Peyer's patch (tissue), 4 donors: ENCODE measurements at regions not wholly inside any gene's neighbourhood (a gene's known extent, or its start where the extent isn't known, plus 50 kb on each side); places are given as distances from the start of the nearest gene placed in this dataset.
"Not testable (repeated sequence)": the region's sequence is repeated elsewhere in the genome, so short reads cannot be mapped to it uniquely, and the experiment has no call there.

ENCODE experiments used
- DNase-seq, 3 donors: peaks; one replicate each; pipeline ENCODE4 v3.0.0-alpha.2; 2017 to 2019
- H3K27ac ChIP-seq, 4 donors: fragments of 200-600 bp; sonication (generic); one replicate each; pipeline ENCODE4 v1.5.1; 2016 to 2019
- H3K27me3 ChIP-seq, 2 donors: fragments of 200-600 bp; sonication (generic); one replicate each; pipeline ENCODE4 v1.5.1; 2019
- H3K36me3 ChIP-seq, 3 donors: fragments of 200-600 bp; sonication (generic); one replicate each; pipeline ENCODE4 v1.5.1; 2016 to 2019
- H3K4me1 ChIP-seq, 4 donors: fragments of 200-600 bp; sonication (generic); one replicate each; pipeline ENCODE4 v1.5.1; 2016 to 2019
- H3K4me3 ChIP-seq, 4 donors: fragments of 200-600 bp; sonication (generic); 1 replicate in 3 of 4; 2 replicates in 1 of 4; pipeline ENCODE4 v1.5.1; 2016 to 2019; ENCODE audit warnings: mild to moderate bottlenecking in 1 of 4
- H3K9me3 ChIP-seq, 4 donors: fragments of 200-600 bp; sonication (generic); one replicate each; pipeline ENCODE4 v1.5.1; 2016 to 2019; ENCODE audit warnings: mild to moderate bottlenecking in 1 of 4
- POLR2A ChIP-seq, 2 donors: fragments of 450-650 bp; IDR thresholded peaks; one replicate each; pipeline ENCODE4 v1.5.1; 2017; ENCODE audit warnings: antibody characterized with exemption in 2 of 2, mild to moderate bottlenecking in 2 of 2, moderate library complexity in 2 of 2
- TF ChIP-seq, protein P1 (sequence below), 6 experiments: fragments of 450-650 bp in 4 of 6; fragments of 200-600 bp in 2 of 6; sonication (generic) in 1 of 6; IDR thresholded peaks; one replicate each; pipeline ENCODE4 v1.5.1; 2017 to 2019; ENCODE audit warnings: antibody characterized with exemption in 6 of 6, mild to moderate bottlenecking in 3 of 6, moderate library complexity in 1 of 6

- TF ChIP-seq, protein P1, sequence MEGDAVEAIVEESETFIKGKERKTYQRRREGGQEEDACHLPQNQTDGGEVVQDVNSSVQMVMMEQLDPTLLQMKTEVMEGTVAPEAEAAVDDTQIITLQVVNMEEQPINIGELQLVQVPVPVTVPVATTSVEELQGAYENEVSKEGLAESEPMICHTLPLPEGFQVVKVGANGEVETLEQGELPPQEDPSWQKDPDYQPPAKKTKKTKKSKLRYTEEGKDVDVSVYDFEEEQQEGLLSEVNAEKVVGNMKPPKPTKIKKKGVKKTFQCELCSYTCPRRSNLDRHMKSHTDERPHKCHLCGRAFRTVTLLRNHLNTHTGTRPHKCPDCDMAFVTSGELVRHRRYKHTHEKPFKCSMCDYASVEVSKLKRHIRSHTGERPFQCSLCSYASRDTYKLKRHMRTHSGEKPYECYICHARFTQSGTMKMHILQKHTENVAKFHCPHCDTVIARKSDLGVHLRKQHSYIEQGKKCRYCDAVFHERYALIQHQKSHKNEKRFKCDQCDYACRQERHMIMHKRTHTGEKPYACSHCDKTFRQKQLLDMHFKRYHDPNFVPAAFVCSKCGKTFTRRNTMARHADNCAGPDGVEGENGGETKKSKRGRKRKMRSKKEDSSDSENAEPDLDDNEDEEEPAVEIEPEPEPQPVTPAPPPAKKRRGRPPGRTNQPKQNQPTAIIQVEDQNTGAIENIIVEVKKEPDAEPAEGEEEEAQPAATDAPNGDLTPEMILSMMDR (IDR thresholded peaks at IDR 0.05) = no peak
- TF ChIP-seq POLR2A (IDR thresholded peaks at IDR 0.05) = no peak
- Histone ChIP-seq H3K27ac (no peak overlapping the region), H3K36me3 (no peaks in the 10 kb centered on the region), H3K4me1 (no peaks in the 10 kb centered on the region), H3K4me3 (no peak overlapping the region), H3K27me3 (no peaks in the 10 kb centered on the region), H3K9me3 (no peaks in the 10 kb centered on the region)
- DNase-seq = no peak
Observed at GRCh38 chr4:52203351-52203750, 152.2 kb downstream of the SPATA18 start.

DNA sequence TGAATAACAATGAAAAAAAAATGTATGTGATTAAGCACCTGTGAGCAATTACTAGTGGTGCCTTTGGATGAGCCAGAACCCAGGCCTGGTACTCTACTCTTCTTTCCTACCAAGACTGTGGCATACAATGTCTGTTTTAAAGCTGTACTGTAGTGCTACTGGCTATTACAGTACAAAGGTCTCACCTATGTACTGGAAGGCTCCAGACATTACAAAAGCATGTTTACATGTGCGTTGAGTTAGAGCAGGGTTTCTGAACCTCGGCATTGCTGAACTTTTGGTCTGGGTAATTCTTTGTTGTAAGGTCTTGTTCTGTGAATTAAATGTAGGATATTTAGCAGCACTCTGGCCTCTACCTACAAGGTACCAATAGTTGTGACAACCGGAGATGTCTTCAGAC is 153.8 kb downstream of the SPATA18 start:
- no peak for DNase-seq
- H3K4me3 ChIP-seq = no peak overlapping the region
- no peak overlapping the region for H3K27ac ChIP-seq
- H3K36me3 ChIP-seq = no peaks in the 10 kb centered on the region
- TF ChIP-seq, protein P1 (IDR thresholded peaks at IDR 0.05) = no peak
- no peak for TF ChIP-seq POLR2A (IDR thresholded peaks at IDR 0.05)
- no peaks in the 10 kb centered on the region for H3K9me3 ChIP-seq
- H3K27me3 ChIP-seq = no peaks in the 10 kb centered on the region
- H3K4me1 ChIP-seq = no peaks in the 10 kb centered on the region

- H3K9me3 ChIP-seq, H3K36me3 ChIP-seq, H3K27me3 ChIP-seq, DNase-seq, H3K27ac ChIP-seq, H3K4me3 ChIP-seq, H3K4me1 ChIP-seq: not testable (repeated sequence)
Observed at GRCh38 chr4:52207146-52207545, 156.0 kb downstream of the SPATA18 start.

DNA sequence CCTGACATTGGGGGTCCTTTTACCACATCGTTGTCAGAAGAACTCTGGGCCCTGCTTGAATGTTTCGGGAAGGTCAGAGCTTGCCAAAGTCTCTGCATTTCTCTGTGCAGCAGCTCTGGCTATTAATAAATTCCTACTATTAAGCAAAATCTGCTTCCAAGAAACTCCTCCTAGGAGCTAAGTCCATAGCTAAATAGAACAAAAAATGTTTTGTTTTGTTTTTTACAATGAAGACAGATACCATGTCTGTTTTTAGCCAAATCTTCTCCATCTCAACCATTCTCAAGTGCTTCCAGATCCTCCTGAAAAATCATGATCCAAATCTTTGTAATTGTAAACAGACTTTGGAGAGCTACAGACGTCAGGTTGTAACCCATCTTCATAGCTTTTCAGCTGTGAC is 161.6 kb downstream of the SPATA18 start:
- TF ChIP-seq, protein P1 (IDR thresholded peaks at IDR 0.05) = no peak
- no peak for TF ChIP-seq POLR2A (IDR thresholded peaks at IDR 0.05)
- Histone ChIP-seq H3K27ac (no peak overlapping the region), H3K36me3 (no peaks in the 10 kb centered on the region), H3K9me3 (no peaks in the 10 kb centered on the region), H3K4me3 (no peak overlapping the region), H3K4me1 (no peaks in the 10 kb centered on the region), H3K27me3 (no peaks in the 10 kb centered on the region)
- no peak for DNase-seq

GRCh38 chr4:52231526-52231925 is 180.4 kb downstream of the SPATA18 start:
- no peak for DNase-seq
- TF ChIP-seq, protein P1 (IDR thresholded peaks at IDR 0.05) = no peak
- TF ChIP-seq POLR2A (IDR thresholded peaks at IDR 0.05) = no peak
- no peak overlapping the region for H3K27ac ChIP-seq
- no peaks in the 10 kb centered on the region for H3K27me3 ChIP-seq
- no peaks in the 10 kb centered on the region for H3K36me3 ChIP-seq
- H3K4me3 ChIP-seq = no peak overlapping the region
- H3K4me1 ChIP-seq = no peaks in the 10 kb centered on the region
- no peaks in the 10 kb centered on the region for H3K9me3 ChIP-seq

DNA sequence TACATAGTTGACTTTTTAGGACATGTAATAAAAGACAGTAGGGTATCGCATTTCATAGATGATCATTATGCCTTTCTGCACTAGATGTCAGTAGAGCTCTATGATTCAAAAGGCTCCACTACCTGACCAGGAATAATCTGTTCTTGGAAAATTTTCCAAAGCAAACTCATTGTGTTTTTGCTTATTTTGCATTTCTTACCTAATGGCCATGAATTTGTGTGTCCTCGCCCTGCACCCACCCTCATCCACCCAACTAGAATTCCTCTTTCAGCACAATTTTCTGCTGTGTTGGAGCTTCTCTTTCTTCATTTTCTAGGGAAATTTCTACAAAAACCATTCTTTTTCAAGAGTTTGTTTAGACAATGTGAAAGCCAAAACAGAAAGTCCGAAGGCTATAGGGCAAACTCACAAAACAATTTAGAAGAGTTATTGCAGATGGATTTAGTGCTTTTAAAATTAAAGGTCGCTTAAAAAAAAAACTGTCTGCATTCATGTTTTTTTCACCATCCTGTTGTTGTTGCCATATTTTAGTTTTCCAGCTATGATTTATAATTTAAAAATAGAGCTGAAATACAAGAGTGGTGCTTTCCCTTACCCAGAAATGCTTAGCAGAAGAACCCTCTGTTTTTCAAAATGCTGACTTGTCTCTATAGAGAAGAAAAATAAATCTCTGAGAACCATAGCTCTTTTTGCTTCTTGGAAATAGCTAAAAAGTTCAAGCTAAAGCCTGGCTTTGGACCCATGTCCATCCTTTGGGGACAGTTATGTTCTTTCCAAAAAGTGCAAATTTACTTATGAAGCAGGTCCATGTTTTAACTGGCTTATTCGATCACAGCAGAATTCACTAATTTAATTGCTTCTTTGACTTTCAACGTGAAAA is 183.7 kb downstream of the SPATA18 start:
- Histone ChIP-seq H3K4me3 (no peak overlapping the region), H3K36me3 (no peaks in the 10 kb centered on the region)
- no peak for DNase-seq

More for the DNA sequence above, 183.7 kb downstream of the SPATA18 start:
- no peaks in the 10 kb centered on the region for H3K27me3 ChIP-seq
- no peaks in the 10 kb centered on the region for H3K9me3 ChIP-seq
- H3K27ac ChIP-seq = no peak overlapping the region
- no peaks in the 10 kb centered on the region for H3K4me1 ChIP-seq
- TF ChIP-seq, protein P1 (IDR thresholded peaks at IDR 0.05) = peak in 3 of 6 experiments; percentile 36 to 48 (median 38)
- TF ChIP-seq POLR2A (IDR thresholded peaks at IDR 0.05) = no peak
